GM12874 (cell line): ENCODE measurements at regions not wholly inside any gene's neighbourhood (a gene's known extent, or its start where the extent isn't known, plus 50 kb on each side); places are given as distances from the start of the nearest gene placed in this dataset.

Experiments
- TF ChIP-seq, protein P1 (sequence below): IDR thresholded peaks from 2 replicates; pipeline ENCODE4 v1.5.1; 2011; ENCODE audit warnings: low read depth, mild to moderate bottlenecking, control low read depth, low read length, moderate library complexity; ENCODE audit not compliant: insufficient read depth

DNA sequence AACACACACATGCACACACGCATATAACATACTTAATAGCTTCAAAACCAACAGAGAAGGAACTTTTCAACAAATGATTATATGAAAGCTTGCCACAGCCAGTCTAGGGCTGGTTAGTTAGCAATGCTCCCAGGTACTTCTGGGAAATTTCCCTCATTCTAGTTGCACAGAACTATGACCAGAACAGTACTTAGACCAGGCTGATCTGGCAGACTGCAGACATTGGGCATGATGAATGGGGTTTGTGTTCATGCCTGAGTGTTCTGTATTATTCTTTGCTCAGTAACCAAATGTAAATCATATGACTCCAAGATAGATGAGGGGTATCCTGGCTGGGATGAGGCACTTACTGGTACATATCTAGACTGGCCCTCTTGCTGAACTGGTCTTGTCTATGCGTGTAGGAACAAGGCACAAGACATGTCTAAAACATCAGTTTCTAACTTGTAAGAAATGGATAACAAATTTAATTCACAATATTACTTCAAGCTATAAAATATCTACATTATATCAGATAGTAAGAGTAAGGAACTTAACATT, 50.3 kb upstream of the GEMIN8 start:
- TF ChIP-seq, protein P1, sequence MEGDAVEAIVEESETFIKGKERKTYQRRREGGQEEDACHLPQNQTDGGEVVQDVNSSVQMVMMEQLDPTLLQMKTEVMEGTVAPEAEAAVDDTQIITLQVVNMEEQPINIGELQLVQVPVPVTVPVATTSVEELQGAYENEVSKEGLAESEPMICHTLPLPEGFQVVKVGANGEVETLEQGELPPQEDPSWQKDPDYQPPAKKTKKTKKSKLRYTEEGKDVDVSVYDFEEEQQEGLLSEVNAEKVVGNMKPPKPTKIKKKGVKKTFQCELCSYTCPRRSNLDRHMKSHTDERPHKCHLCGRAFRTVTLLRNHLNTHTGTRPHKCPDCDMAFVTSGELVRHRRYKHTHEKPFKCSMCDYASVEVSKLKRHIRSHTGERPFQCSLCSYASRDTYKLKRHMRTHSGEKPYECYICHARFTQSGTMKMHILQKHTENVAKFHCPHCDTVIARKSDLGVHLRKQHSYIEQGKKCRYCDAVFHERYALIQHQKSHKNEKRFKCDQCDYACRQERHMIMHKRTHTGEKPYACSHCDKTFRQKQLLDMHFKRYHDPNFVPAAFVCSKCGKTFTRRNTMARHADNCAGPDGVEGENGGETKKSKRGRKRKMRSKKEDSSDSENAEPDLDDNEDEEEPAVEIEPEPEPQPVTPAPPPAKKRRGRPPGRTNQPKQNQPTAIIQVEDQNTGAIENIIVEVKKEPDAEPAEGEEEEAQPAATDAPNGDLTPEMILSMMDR, result no peak
